CD14-positive monocyte (primary cell): ENCODE measurements at regions not wholly inside any gene's neighbourhood (a gene's known extent, or its start where the extent isn't known, plus 50 kb on each side); places are given as distances from the start of the nearest gene placed in this dataset.

Experiments used
- DNase-seq, 3 donors: peaks; one replicate each; pipeline ENCODE4 v3.0.0-alpha.2; 2011 to 2022
- H2AFZ ChIP-seq: 2 replicates; pipeline ENCODE4 v1.6.0; 2012; ENCODE audit warnings: mild to moderate bottlenecking, low read depth, low read length, inconsistent platforms; ENCODE audit not compliant: insufficient read depth, poor library complexity, severe bottlenecking
- H3K27ac ChIP-seq, 2 donors: 1 replicate in 1 of 2; 2 replicates in 1 of 2; pipeline ENCODE4 v1.5.1; 2012 to 2013; ENCODE audit warnings: low read length in 2 of 2, control low read depth in 1 of 2, inconsistent platforms in 1 of 2, low read depth in 1 of 2, mild to moderate bottlenecking in 1 of 2
- H3K27me3 ChIP-seq, 2 donors: one replicate each; pipeline versions ENCODE4 v1.6.0 to v1.6.1; 2011 to 2013; ENCODE audit warnings: low read length in 2 of 2; ENCODE audit not compliant: control insufficient read depth in 2 of 2, insufficient read depth in 2 of 2
- H3K36me3 ChIP-seq, 2 donors: replicated peaks in 1 of 2; 1 replicate in 1 of 2; 2 replicates in 1 of 2; pipeline versions ENCODE4 v1.5.1 to v1.6.1; 2012 to 2013; ENCODE audit warnings: low read length in 2 of 2, control low read depth in 1 of 2, inconsistent platforms in 1 of 2, mild to moderate bottlenecking in 1 of 2; ENCODE audit not compliant: insufficient read depth in 2 of 2, control insufficient read depth in 1 of 2
- H3K4me1 ChIP-seq, 2 donors: 1 replicate in 1 of 2; 2 replicates in 1 of 2; pipeline versions ENCODE4 v1.5.1 to v1.6.1; 2012 to 2013; ENCODE audit warnings: low read length in 2 of 2, control low read depth in 1 of 2, inconsistent platforms in 1 of 2, mild to moderate bottlenecking in 1 of 2, moderate library complexity in 1 of 2; ENCODE audit not compliant: insufficient read depth in 2 of 2, control insufficient read depth in 1 of 2
- H3K4me2 ChIP-seq: replicated peaks from 2 replicates; pipeline ENCODE3; 2012; ENCODE audit warnings: low read length, moderate library complexity, mild to moderate bottlenecking; ENCODE audit not compliant: poor library complexity, severe bottlenecking; ENCODE audit errors: extremely low read depth
- H3K4me3 ChIP-seq, 3 experiments: fragments of 200-600 bp in 1 of 3; sonication (generic) in 1 of 3; replicated peaks in 1 of 3; 1 replicate in 2 of 3; 2 replicates in 1 of 3; pipeline ENCODE4 v1.5.1; 2011 to 2013; ENCODE audit warnings: low read length in 3 of 3, mild to moderate bottlenecking in 3 of 3, control low read depth in 2 of 3, low read depth in 2 of 3, inconsistent platforms in 1 of 3, moderate library complexity in 1 of 3
- H3K79me2 ChIP-seq: 2 replicates; pipeline ENCODE4 v1.6.0; 2012; ENCODE audit warnings: mild to moderate bottlenecking, control low read depth, inconsistent platforms, low read length, moderate library complexity; ENCODE audit not compliant: insufficient read depth
- H3K9ac ChIP-seq: 2 replicates; pipeline ENCODE4 v1.6.0; 2017; ENCODE audit warnings: low read length, mild to moderate bottlenecking; ENCODE audit not compliant: insufficient read depth, poor library complexity, severe bottlenecking
- H3K9me3 ChIP-seq, 2 donors: replicated peaks in 1 of 2; 1 replicate in 1 of 2; 2 replicates in 1 of 2; pipeline versions ENCODE4 v1.5.1 to v1.6.1; 2012 to 2013; ENCODE audit warnings: low read length in 2 of 2, control low read depth in 1 of 2; ENCODE audit not compliant: control insufficient read depth in 1 of 2, insufficient read depth in 1 of 2
- H4K20me1 ChIP-seq: 2 replicates; pipeline ENCODE4 v1.6.0; 2012; ENCODE audit warnings: mild to moderate bottlenecking, low read length, control low read depth, moderate library complexity; ENCODE audit not compliant: insufficient read depth
- H3K27ac Mint-ChIP-seq, 7 donors: one replicate each; pipeline ENCODE4 v1.8.0; 2020; ENCODE audit warnings: mild to moderate bottlenecking in 7 of 7, mixed read lengths in 7 of 7, moderate library complexity in 6 of 7, inconsistent platforms in 2 of 7
- H3K27me3 Mint-ChIP-seq, 3 donors: one replicate each; pipeline ENCODE4 v1.8.0; 2021 to 2022; ENCODE audit warnings: low read depth in 3 of 3, mild to moderate bottlenecking in 3 of 3, mixed read lengths in 3 of 3, moderate library complexity in 3 of 3, inconsistent platforms in 1 of 3
- H3K36me3 Mint-ChIP-seq, 2 donors: one replicate each; pipeline ENCODE4 v1.8.0; 2020; ENCODE audit warnings: mixed read lengths in 2 of 2, inconsistent platforms in 1 of 2, mild to moderate bottlenecking in 1 of 2
- H3K4me1 Mint-ChIP-seq: one replicate; pipeline ENCODE4 v1.8.0; 2020; ENCODE audit warnings: mild to moderate bottlenecking, mixed read lengths
- H3K4me3 Mint-ChIP-seq, 2 donors: one replicate each; pipeline ENCODE4 v1.8.0; 2020; ENCODE audit warnings: mild to moderate bottlenecking in 2 of 2, mixed read lengths in 2 of 2, moderate library complexity in 1 of 2
- H3K9me3 Mint-ChIP-seq, 7 donors: one replicate each; pipeline ENCODE4 v1.8.0; 2020 to 2022; ENCODE audit warnings: mixed read lengths in 7 of 7, mild to moderate bottlenecking in 6 of 7, moderate library complexity in 6 of 7, inconsistent platforms in 2 of 7
- CTCF ChIP-seq: fragments of 200-600 bp; IDR thresholded peaks from one replicate; pipeline ENCODE4 v1.8.0; 2022; ENCODE audit warnings: antibody characterized with exemption, mild to moderate bottlenecking
- WGBS: methylation state at CpG from one replicate; pipeline ENCODE4 v1.1.5; 2013; ENCODE audit warnings: missing lambda C conversion rate; ENCODE audit not compliant: insufficient coverage; 5-methylcytosine and 5-hydroxymethylcytosine counted together
- intact Hi-C, 2 donors: fragments of 100-400 bp; cut with micrococcal nuclease; formaldehyde crosslinking; loops; one replicate each; pipeline versions ENCODE4 v1.15.0 to v1.15.1; 2023

- H3K4me1 ChIP-seq: no peaks in the 10 kb centered on the region
- H2AFZ ChIP-seq: no peak overlapping the region
- no peak for TF ChIP-seq CTCF
- no peak overlapping the region for H3K9ac ChIP-seq
- H3K27ac Mint-ChIP-seq: no peak overlapping the region
- H3K79me2 ChIP-seq: no peaks in the 10 kb centered on the region
- H3K9me3 ChIP-seq: peaks cover 14 to 34% of the 10 kb centered on the region in 2 donors
- H3K36me3 ChIP-seq: no peaks in the 10 kb centered on the region
- H3K27ac ChIP-seq: no peak overlapping the region
- DNase-seq: no peak
- intact Hi-C loops: no loop called here
- no peak overlapping the region for H3K4me3 Mint-ChIP-seq
- no peaks in the 10 kb centered on the region for H3K27me3 ChIP-seq
- H3K4me1 Mint-ChIP-seq: no peaks in the 10 kb centered on the region
- no peak overlapping the region for H3K4me2 ChIP-seq
- H4K20me1 ChIP-seq: no peaks in the 10 kb centered on the region
- no peak overlapping the region for H3K4me3 ChIP-seq
- 62% methylated on average over 3 of the region's 7 CpGs for WGBS
- peaks cover 0 to 43% (median 15%) of the 10 kb centered on the region in 7 donors for H3K9me3 Mint-ChIP-seq
- H3K36me3 Mint-ChIP-seq: no peaks in the 10 kb centered on the region
- no peaks in the 10 kb centered on the region for H3K27me3 Mint-ChIP-seq
Measured at GRCh38 chr7:67781841-67782240, 785.2 kb downstream of the TYW1 start.

DNA sequence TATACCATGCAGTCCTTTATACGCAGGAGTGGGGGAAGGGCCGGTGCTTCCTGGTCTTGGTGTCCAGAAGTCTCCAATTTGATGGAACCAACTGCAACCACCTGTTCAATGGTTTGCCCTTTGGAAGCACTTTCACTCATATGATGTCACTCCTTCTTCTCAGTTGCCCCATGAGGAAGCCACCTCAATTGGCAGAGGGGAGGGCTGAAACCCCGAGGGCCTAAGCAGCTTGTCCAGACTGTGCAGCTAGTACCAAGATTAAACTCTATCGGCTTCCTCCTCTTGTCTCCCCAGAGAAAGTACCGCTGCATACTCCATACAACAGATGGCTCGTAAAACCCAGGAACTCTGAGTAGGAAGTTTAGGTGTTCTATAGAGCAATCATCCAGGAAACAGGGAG, 789.4 kb downstream of the TYW1 start:
- Histone ChIP-seq H3K36me3 (no peaks in the 10 kb centered on the region), H3K4me3 (no peak overlapping the region), H3K4me1 (no peaks in the 10 kb centered on the region), H3K79me2 (no peaks in the 10 kb centered on the region), H2AFZ (no peak overlapping the region), H3K9me3 (peaks cover 49 to 52% of the 10 kb centered on the region in 2 donors), H4K20me1 (no peaks in the 10 kb centered on the region), H3K9ac (no peak overlapping the region), H3K27me3 (no peaks in the 10 kb centered on the region), H3K4me2 (no peak overlapping the region), H3K27ac (no peak overlapping the region)
- Mint-ChIP-seq H3K36me3 (no peaks in the 10 kb centered on the region), H3K27ac (no peak overlapping the region), H3K9me3 (peaks cover 15 to 54% (median 38%) of the 10 kb centered on the region in 7 donors), H3K27me3 (no peaks in the 10 kb centered on the region), H3K4me3 (no peak overlapping the region), H3K4me1 (no peaks in the 10 kb centered on the region)
- 100% methylated on average over 1 of the region's 6 CpGs for WGBS
- intact Hi-C loops: no loop called here
- TF ChIP-seq CTCF: no peak
- no peak for DNase-seq
